Parathyroid adenoma (tissue), 2 donors: ENCODE measurements at regions not wholly inside any gene's neighbourhood (a gene's known extent, or its start where the extent isn't known, plus 50 kb on each side); places are given as distances from the start of the nearest gene placed in this dataset.
A peak's percentile ranks its signal among the peaks of the same experiment; 100 is the strongest.

Source experiments
- H2AFZ ChIP-seq: fragments of 300-600 bp; sonication (generic); one replicate; pipeline ENCODE4 v1.7.0; 2017; ENCODE audit warnings: antibody characterized with exemption, mild to moderate bottlenecking
- H3K27ac ChIP-seq: fragments of 300-600 bp; sonication (generic); one replicate; pipeline ENCODE4 v1.7.0; 2017
- H3K27me3 ChIP-seq: fragments of 300-600 bp; sonication (generic); one replicate; pipeline ENCODE4 v1.7.0; 2017; ENCODE audit warnings: low read length; ENCODE audit not compliant: control insufficient read depth, insufficient read depth
- H3K36me3 ChIP-seq: fragments of 300-600 bp; sonication (generic); one replicate; pipeline ENCODE4 v1.7.0; 2017; ENCODE audit warnings: low read length; ENCODE audit not compliant: control insufficient read depth, insufficient read depth
- H3K4me1 ChIP-seq: fragments of 300-600 bp; sonication (generic); one replicate; pipeline ENCODE4 v1.7.0; 2017; ENCODE audit warnings: control low read depth
- H3K4me2 ChIP-seq: fragments of 300-600 bp; sonication (generic); one replicate; pipeline ENCODE4 v1.7.0; 2017; ENCODE audit warnings: low read length
- H3K4me3 ChIP-seq: fragments of 300-600 bp; sonication (generic); one replicate; pipeline ENCODE4 v1.7.0; 2017; ENCODE audit warnings: low read depth, low read length
- H3K79me2 ChIP-seq: fragments of 300-600 bp; sonication (generic); one replicate; pipeline ENCODE4 v1.7.0; 2017; ENCODE audit warnings: control low read depth
- H3K9ac ChIP-seq: fragments of 300-600 bp; sonication (generic); one replicate; pipeline ENCODE4 v1.7.0; 2017; ENCODE audit warnings: mild to moderate bottlenecking
- H3K9me3 ChIP-seq: fragments of 300-600 bp; sonication (generic); one replicate; pipeline ENCODE4 v1.7.0; 2017; ENCODE audit warnings: low read length; ENCODE audit not compliant: control insufficient read depth
- TF ChIP-seq, protein P1 (sequence below): fragments of 300-600 bp; sonication (generic); IDR thresholded peaks from one replicate; pipeline ENCODE4 v1.7.0; 2017; ENCODE audit warnings: antibody characterized with exemption, mild to moderate bottlenecking
- donor health status: primary hyperparathyroidism.

DNA sequence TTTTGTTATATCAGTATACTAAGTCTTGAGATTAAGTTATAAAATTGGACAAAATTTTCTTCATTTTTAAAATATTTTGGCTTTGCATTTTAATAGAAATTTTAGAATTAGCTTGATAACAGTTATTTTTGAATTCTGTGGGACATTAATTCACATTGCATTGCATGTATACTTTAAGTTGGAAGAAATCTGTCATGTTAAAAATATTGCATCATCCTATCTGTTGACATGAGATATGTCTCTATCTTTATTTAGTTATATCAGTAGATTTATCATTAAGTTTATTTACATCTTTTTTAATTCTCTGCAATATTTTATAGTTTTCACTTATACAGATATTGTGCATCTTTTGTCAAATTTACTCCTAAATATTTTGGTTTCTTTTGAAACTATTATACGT is 904.6 kb upstream of the NR2F2 start:
- Histone ChIP-seq H3K9ac (no peak overlapping the region), H3K36me3 (no peaks in the 10 kb centered on the region), H2AFZ (no peak overlapping the region), H3K9me3 (no peaks in the 10 kb centered on the region), H3K79me2 (no peaks in the 10 kb centered on the region), H3K27me3 (no peaks in the 10 kb centered on the region), H3K4me1 (no peaks in the 10 kb centered on the region), H3K4me3 (no peak overlapping the region), H3K4me2 (no peak overlapping the region), H3K27ac (no peak overlapping the region)
- TF ChIP-seq, protein P1, sequence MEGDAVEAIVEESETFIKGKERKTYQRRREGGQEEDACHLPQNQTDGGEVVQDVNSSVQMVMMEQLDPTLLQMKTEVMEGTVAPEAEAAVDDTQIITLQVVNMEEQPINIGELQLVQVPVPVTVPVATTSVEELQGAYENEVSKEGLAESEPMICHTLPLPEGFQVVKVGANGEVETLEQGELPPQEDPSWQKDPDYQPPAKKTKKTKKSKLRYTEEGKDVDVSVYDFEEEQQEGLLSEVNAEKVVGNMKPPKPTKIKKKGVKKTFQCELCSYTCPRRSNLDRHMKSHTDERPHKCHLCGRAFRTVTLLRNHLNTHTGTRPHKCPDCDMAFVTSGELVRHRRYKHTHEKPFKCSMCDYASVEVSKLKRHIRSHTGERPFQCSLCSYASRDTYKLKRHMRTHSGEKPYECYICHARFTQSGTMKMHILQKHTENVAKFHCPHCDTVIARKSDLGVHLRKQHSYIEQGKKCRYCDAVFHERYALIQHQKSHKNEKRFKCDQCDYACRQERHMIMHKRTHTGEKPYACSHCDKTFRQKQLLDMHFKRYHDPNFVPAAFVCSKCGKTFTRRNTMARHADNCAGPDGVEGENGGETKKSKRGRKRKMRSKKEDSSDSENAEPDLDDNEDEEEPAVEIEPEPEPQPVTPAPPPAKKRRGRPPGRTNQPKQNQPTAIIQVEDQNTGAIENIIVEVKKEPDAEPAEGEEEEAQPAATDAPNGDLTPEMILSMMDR: no peak

DNA sequence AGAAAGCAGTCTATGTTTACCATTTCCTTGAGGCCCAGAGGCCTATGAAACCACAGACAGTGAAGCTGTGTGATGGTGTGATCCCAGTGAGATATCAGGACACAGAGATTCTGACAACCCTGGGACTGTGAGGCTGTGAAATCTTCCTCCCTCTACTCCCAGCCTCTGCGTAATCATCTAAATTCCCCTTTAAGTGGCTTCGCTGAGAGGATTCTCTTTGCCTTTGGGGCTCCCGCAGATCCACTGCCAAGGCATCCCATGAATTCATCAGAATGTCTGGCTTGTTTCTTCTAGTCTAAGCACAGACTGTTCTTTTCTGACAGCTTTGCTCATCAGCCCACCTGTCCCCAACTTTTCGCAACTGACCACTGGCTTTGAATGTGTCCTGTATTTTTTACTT is 901.2 kb upstream of the NR2F2 start:
- H3K27me3 ChIP-seq: no peaks in the 10 kb centered on the region
- no peak overlapping the region for H3K9ac ChIP-seq
- TF ChIP-seq, protein P1: no peak
- no peak overlapping the region for H3K4me2 ChIP-seq
- no peak overlapping the region for H3K4me3 ChIP-seq
- no peaks in the 10 kb centered on the region for H3K9me3 ChIP-seq
- no peaks in the 10 kb centered on the region for H3K4me1 ChIP-seq
- H3K79me2 ChIP-seq: no peaks in the 10 kb centered on the region
- H3K27ac ChIP-seq: no peak overlapping the region
- no peaks in the 10 kb centered on the region for H3K36me3 ChIP-seq
- no peak overlapping the region for H2AFZ ChIP-seq

DNA sequence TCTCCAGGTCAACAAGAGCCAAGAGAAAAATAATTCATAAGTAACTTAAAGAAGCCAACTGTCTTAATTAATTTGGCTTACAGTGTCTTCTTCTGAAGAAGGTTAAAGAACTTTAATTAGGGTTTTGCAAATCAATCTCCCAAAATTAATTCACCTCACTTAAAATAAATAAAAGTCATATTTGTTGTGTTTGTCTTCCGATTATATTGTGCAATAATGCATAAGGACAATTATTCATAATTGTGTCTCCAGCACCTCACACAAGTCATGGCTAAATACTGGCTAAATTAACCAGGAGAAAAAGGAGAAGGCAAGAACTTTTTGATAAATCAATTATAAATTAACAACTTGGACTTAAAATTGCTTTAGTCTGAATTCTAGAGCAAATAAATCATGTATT is 899.0 kb upstream of the NR2F2 start:
- Histone ChIP-seq H3K79me2 (no peaks in the 10 kb centered on the region), H3K27ac (no peak overlapping the region), H3K4me2 (no peak overlapping the region), H3K9me3 (no peaks in the 10 kb centered on the region), H2AFZ (no peak overlapping the region), H3K4me1 (no peaks in the 10 kb centered on the region), H3K9ac (no peak overlapping the region), H3K4me3 (no peak overlapping the region), H3K27me3 (no peaks in the 10 kb centered on the region), H3K36me3 (no peaks in the 10 kb centered on the region)
- TF ChIP-seq, protein P1: no peak

DNA sequence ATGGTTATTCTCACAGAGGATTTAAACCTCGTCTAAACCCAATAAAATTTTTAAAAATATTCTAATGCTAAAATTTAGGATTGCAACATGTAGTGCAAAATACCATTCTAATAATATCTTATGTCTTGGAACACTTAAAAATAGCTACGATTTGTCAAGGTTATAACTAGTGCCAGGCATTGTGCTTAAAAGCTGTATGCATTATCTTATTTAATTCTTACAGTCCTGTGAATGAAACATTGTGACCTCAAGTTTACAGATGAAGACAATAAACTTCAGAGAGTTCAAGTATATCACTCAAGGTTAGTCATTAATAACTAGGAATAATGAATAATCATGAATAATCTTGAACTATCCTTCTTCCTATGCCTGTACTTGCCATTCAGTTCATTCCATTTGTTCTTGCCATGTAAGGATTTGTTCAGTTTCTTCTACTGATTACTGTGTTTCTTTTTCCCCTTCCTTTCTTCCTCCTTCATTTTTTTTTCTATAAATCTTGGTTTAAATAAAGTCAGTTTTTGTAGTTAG is 897.6 kb upstream of the NR2F2 start:
- Histone ChIP-seq H3K27me3 (no peaks in the 10 kb centered on the region), H3K36me3 (no peaks in the 10 kb centered on the region), H3K9me3 (no peaks in the 10 kb centered on the region), H3K4me2 (no peak overlapping the region), H3K27ac (no peak overlapping the region), H3K4me1 (no peaks in the 10 kb centered on the region), H3K79me2 (no peaks in the 10 kb centered on the region), H3K9ac (no peak overlapping the region), H3K4me3 (no peak overlapping the region), H2AFZ (no peak overlapping the region)
- TF ChIP-seq, protein P1: no peak

DNA sequence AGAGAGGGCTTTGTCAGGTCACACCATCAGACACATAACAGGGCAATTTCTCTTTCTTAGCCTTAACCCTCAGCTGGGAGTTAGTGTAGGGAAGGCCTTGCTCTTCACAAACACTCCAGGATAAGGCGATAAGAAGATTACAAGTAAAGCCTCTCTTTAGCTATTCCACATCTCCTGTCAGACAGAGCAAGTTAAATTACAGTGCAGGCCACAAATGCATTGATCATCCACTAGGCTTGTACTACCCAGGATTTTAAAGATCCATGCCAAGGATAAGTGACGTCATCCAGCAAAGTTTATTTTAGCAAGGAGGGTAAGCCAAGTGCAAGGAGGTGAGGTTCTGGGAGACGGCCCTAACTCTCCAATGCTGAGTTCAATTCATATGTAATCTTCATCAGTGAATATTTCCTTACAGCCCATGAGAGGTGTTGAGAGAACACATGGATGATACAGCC is 890.6 kb upstream of the NR2F2 start:
- H3K27ac ChIP-seq: peak overlapping the region; percentile 53
- H3K9ac ChIP-seq: no peak overlapping the region
- no peaks in the 10 kb centered on the region for H3K36me3 ChIP-seq
- H3K4me2 ChIP-seq: no peak overlapping the region
- H2AFZ ChIP-seq: no peak overlapping the region
- no peaks in the 10 kb centered on the region for H3K79me2 ChIP-seq
- TF ChIP-seq, protein P1: no peak
- no peaks in the 10 kb centered on the region for H3K9me3 ChIP-seq
- no peaks in the 10 kb centered on the region for H3K4me1 ChIP-seq
- H3K27me3 ChIP-seq: no peaks in the 10 kb centered on the region
- H3K4me3 ChIP-seq: no peak overlapping the region
